SU-DHL-6 (cell line): ENCODE measurements at regions not wholly inside any gene's neighbourhood (a gene's known extent, or its start where the extent isn't known, plus 50 kb on each side); places are given as distances from the start of the nearest gene placed in this dataset.

Experiments used
- H2AFZ ChIP-seq: fragments of 200-600 bp; sonication (generic); 2 replicates; pipeline ENCODE4 v1.6.1; 2014; ENCODE audit warnings: low read depth, mild to moderate bottlenecking, moderate library complexity, mixed read lengths, antibody characterized with exemption, low read length; ENCODE audit not compliant: severe bottlenecking
- H3F3A ChIP-seq: fragments of 200-600 bp; shearing (Covaris generic); 2 replicates; pipeline ENCODE4 v1.6.0; 2016; ENCODE audit warnings: antibody characterized with exemption, mild to moderate bottlenecking; ENCODE audit not compliant: insufficient read depth
- H3K27ac ChIP-seq: fragments of 200-600 bp; sonication (generic); 2 replicates; pipeline ENCODE4 v1.5.1; 2016; ENCODE audit warnings: low read depth, mild to moderate bottlenecking, low read length, moderate library complexity, mixed read lengths
- H3K27me3 ChIP-seq: fragments of 200-600 bp; sonication (generic), shearing (Covaris generic); 2 replicates; pipeline ENCODE4 v1.6.0; 2014; ENCODE audit warnings: mild to moderate bottlenecking, low read length
- H3K36me3 ChIP-seq: fragments of 200-600 bp; sonication (generic); 2 replicates; pipeline ENCODE4 v1.6.1; 2014; ENCODE audit warnings: mild to moderate bottlenecking, low read length, mixed read lengths
- H3K4me2 ChIP-seq: fragments of 300-600, 200-600 bp; shearing (Covaris generic), sonication (generic); 2 replicates; pipeline ENCODE4 v1.6.0; 2014; ENCODE audit warnings: low read length, low read depth, mild to moderate bottlenecking; ENCODE audit not compliant: poor library complexity, severe bottlenecking
- H3K4me3 ChIP-seq: fragments of 200-600 bp; sonication (generic); 2 replicates; pipeline ENCODE4 v1.5.1; 2014; ENCODE audit warnings: antibody characterized with exemption, low read length, mild to moderate bottlenecking, mixed read lengths; ENCODE audit not compliant: insufficient read depth, poor library complexity, severe bottlenecking
- H3K79me2 ChIP-seq: fragments of 200-600 bp; sonication (generic); 2 replicates; pipeline ENCODE4 v1.6.1; 2014; ENCODE audit warnings: mild to moderate bottlenecking, low read length, moderate library complexity; ENCODE audit not compliant: insufficient read depth
- H3K9ac ChIP-seq: fragments of 200-600 bp; sonication (generic); 2 replicates; pipeline ENCODE4 v1.7.0; 2014; ENCODE audit warnings: mild to moderate bottlenecking, low read length
- H3K9me2 ChIP-seq: fragments of 200-600 bp; sonication (generic); replicated peaks from 2 replicates; pipeline ENCODE4 v1.6.1; 2014; ENCODE audit warnings: low read length; ENCODE audit not compliant: insufficient read depth
- H3K9me3 ChIP-seq: fragments of 200-600 bp; sonication (generic); 2 replicates; pipeline ENCODE4 v1.6.1; 2014; ENCODE audit warnings: low read length, mixed read lengths; ENCODE audit not compliant: insufficient read depth
- H4K20me1 ChIP-seq: fragments of 200-600 bp; sonication (generic); 2 replicates; pipeline ENCODE4 v1.6.1; 2014; ENCODE audit warnings: low read depth, mild to moderate bottlenecking, antibody characterized with exemption, low read length, moderate library complexity, mixed read lengths
- EZH2phosphoT487 ChIP-seq: fragments of 200-600 bp; sonication (generic), shearing (Covaris generic); conservative IDR thresholded peaks from 2 replicates; pipeline ENCODE4 v1.6.1; 2018; ENCODE audit warnings: mild to moderate bottlenecking, antibody characterized with exemption, low read length, moderate library complexity, mixed read lengths
- TF ChIP-seq, protein P1 (sequence below): fragments of 200-600 bp; sonication (generic); IDR thresholded peaks from one replicate; pipeline ENCODE4 v1.5.1; 2017; ENCODE audit warnings: antibody characterized with exemption, mild to moderate bottlenecking, low read length, moderate library complexity; ENCODE audit not compliant: insufficient read depth, poor library complexity, severe bottlenecking

DNA sequence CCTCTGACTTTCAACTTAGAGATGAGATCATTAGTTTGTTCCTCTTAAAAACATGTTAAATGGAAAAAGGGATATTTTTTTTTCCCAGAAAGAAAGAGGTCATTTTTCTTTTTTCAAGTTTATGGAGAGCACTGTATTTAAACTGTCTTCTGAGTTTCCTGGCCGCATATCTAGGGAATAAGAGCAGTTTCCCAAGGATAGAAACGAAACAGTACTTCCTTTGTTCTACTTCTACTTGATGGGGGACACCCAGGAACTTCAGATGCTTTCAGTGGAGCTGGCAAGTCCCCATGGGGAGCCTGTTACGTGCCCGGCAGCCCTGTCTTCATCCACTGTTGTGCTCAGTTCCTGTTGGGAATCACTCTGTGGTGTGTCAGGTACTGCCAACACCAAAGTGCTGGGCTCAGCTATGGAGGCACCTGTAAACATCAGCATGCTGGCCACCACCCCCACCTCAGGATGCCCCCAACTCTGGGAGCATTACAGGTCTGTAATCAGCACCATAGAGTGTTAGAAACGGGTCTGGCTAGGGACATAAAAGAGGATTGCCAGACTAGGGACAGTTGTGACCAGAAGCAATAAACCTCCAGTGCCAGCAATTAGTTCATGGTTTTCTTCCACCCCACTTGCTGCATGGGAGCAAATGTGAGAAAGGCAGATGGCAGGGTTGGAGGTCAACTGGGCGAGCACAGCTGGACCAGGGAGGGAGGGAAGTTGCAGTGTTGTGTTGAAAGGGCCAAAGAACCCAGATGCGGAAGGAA lies 221.7 kb upstream of the ECI2 start:
- H4K20me1 ChIP-seq = no peaks in the 10 kb centered on the region
- H3K9me2 ChIP-seq = 0 out of 2 replicates have a peak, but pooled peaks cover 3% of the 10 kb centered on the region
- no peak overlapping the region for H3K27ac ChIP-seq
- H3F3A ChIP-seq = no peaks in the 10 kb centered on the region
- H3K4me3 ChIP-seq = no peak overlapping the region
- no peak for TF ChIP-seq EZH2phosphoT487
- TF ChIP-seq, protein P1, sequence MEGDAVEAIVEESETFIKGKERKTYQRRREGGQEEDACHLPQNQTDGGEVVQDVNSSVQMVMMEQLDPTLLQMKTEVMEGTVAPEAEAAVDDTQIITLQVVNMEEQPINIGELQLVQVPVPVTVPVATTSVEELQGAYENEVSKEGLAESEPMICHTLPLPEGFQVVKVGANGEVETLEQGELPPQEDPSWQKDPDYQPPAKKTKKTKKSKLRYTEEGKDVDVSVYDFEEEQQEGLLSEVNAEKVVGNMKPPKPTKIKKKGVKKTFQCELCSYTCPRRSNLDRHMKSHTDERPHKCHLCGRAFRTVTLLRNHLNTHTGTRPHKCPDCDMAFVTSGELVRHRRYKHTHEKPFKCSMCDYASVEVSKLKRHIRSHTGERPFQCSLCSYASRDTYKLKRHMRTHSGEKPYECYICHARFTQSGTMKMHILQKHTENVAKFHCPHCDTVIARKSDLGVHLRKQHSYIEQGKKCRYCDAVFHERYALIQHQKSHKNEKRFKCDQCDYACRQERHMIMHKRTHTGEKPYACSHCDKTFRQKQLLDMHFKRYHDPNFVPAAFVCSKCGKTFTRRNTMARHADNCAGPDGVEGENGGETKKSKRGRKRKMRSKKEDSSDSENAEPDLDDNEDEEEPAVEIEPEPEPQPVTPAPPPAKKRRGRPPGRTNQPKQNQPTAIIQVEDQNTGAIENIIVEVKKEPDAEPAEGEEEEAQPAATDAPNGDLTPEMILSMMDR = no peak
- H3K9ac ChIP-seq = no peak overlapping the region
- no peak overlapping the region for H2AFZ ChIP-seq
- no peaks in the 10 kb centered on the region for H3K79me2 ChIP-seq
- H3K27me3 ChIP-seq = no peaks in the 10 kb centered on the region
- no peak overlapping the region for H3K4me2 ChIP-seq
- no peaks in the 10 kb centered on the region for H3K36me3 ChIP-seq
- H3K9me3 ChIP-seq = no peaks in the 10 kb centered on the region

DNA sequence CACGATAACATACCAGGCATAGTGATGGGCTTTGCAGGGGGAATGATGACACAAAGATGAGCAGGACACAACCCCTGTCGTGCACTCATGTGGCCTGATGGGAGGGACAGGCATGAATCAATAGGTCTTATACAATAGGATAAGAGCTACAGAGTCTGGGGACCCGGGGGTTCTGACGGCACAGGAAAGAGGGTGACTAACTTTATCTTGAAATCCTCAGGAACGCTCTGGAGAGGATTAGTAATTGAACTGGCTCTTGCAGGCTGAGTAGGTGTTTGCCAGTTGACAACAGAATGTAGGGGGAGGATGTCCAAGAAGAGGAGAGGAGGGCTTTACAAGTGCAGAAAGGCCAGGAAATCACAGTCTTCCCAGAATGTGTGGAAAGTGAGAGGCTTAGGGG lies 219.9 kb upstream of the ECI2 start:
- no peak for TF ChIP-seq EZH2phosphoT487
- TF ChIP-seq, protein P1 = no peak
- no peaks in the 10 kb centered on the region for H4K20me1 ChIP-seq
- H3K36me3 ChIP-seq = no peaks in the 10 kb centered on the region
- no peak overlapping the region for H3K4me2 ChIP-seq
- no peak overlapping the region for H3K9ac ChIP-seq
- H3K9me2 ChIP-seq = 0 out of 2 replicates have a peak, but pooled peaks cover 3% of the 10 kb centered on the region
- H3K79me2 ChIP-seq = no peaks in the 10 kb centered on the region
- H3K9me3 ChIP-seq = no peaks in the 10 kb centered on the region
- no peak overlapping the region for H3K27ac ChIP-seq
- no peaks in the 10 kb centered on the region for H3K27me3 ChIP-seq
- no peak overlapping the region for H2AFZ ChIP-seq
- no peak overlapping the region for H3K4me3 ChIP-seq
- no peaks in the 10 kb centered on the region for H3F3A ChIP-seq

DNA sequence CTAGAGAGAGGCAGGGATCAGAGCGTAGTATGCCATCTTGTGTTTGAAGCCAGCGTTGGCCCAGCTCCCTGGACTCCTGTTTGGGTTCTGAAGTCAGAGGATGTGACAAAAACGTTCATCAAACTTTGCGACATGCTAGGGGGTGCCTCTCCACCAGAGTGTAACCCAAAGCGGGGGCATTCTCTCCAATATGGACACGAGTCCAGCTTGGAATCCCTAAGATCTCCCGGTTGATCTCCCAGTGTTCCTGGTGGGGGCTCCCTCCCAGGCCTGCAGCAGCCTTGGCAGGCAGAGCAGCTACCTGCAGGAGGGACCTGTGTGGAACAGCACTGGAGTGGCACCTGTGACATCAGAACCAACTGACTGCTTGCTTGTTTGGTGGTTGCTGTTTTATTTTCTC lies 218.8 kb upstream of the ECI2 start:
- no peaks in the 10 kb centered on the region for H3K27me3 ChIP-seq
- H3K9me2 ChIP-seq = 0 out of 2 replicates have a peak, but pooled peaks cover 3% of the 10 kb centered on the region
- no peaks in the 10 kb centered on the region for H3K79me2 ChIP-seq
- no peak overlapping the region for H3K4me2 ChIP-seq
- H4K20me1 ChIP-seq = no peaks in the 10 kb centered on the region
- TF ChIP-seq, protein P1 = no peak
- no peak for TF ChIP-seq EZH2phosphoT487
- no peaks in the 10 kb centered on the region for H3K9me3 ChIP-seq
- no peak overlapping the region for H3K4me3 ChIP-seq
- no peak overlapping the region for H3K27ac ChIP-seq
- no peaks in the 10 kb centered on the region for H3F3A ChIP-seq
- H2AFZ ChIP-seq = no peak overlapping the region
- no peak overlapping the region for H3K9ac ChIP-seq
- H3K36me3 ChIP-seq = no peaks in the 10 kb centered on the region
